Left ventricle myocardium inferior (tissue), 1 donor: ENCODE measurements at regions not wholly inside any gene's neighbourhood (a gene's known extent, or its start where the extent isn't known, plus 50 kb on each side); places are given as distances from the start of the nearest gene placed in this dataset.

Experiments
- DNase-seq: peaks from one replicate; pipeline ENCODE4 v3.0.0-alpha.2; 2020
- H3K27ac ChIP-seq: fragments of 200-600 bp; replicated peaks from 2 replicates; pipeline ENCODE4 v1.8.0; 2021
- H3K27me3 ChIP-seq: fragments of 200-600 bp; 2 replicates; pipeline ENCODE4 v1.8.0; 2021; ENCODE audit warnings: low read depth
- H3K36me3 ChIP-seq: fragments of 200-600 bp; 2 replicates; pipeline ENCODE4 v1.8.0; 2021
- H3K4me1 ChIP-seq: fragments of 200-600 bp; 2 replicates; pipeline ENCODE4 v1.8.0; 2021
- H3K4me3 ChIP-seq: fragments of 200-600 bp; 2 replicates; pipeline ENCODE4 v1.8.0; 2021; ENCODE audit warnings: mild to moderate bottlenecking, moderate library complexity
- H3K9me3 ChIP-seq: fragments of 200-600 bp; replicated peaks from 2 replicates; pipeline ENCODE4 v1.8.0; 2021
- CTCF ChIP-seq: fragments of 200-600 bp; IDR thresholded peaks from 2 replicates; pipeline ENCODE4 v1.8.0; 2021; ENCODE audit warnings: antibody characterized with exemption, mild to moderate bottlenecking, borderline replicate concordance
- intact Hi-C: fragments of 100-400 bp; cut with micrococcal nuclease; formaldehyde crosslinking; loops from one replicate; pipeline ENCODE4 v1.11.0; 2022
- donor health status: DM: no; HTN: yes; CAD: no; lungs with severe emphysema.

- intact Hi-C loops = no loop called here
- no peak overlapping the region for H3K4me3 ChIP-seq
- no peaks in the 10 kb centered on the region for H3K36me3 ChIP-seq
- H3K9me3 ChIP-seq = no peaks in the 10 kb centered on the region
- H3K4me1 ChIP-seq = no peaks in the 10 kb centered on the region
- H3K27me3 ChIP-seq = no peaks in the 10 kb centered on the region
- no peak for DNase-seq
- no peak overlapping the region for H3K27ac ChIP-seq
- TF ChIP-seq CTCF = no peak
Measured at GRCh38 chr6:119524410-119524809, 174.8 kb upstream of the MAN1A1 start.

DNA sequence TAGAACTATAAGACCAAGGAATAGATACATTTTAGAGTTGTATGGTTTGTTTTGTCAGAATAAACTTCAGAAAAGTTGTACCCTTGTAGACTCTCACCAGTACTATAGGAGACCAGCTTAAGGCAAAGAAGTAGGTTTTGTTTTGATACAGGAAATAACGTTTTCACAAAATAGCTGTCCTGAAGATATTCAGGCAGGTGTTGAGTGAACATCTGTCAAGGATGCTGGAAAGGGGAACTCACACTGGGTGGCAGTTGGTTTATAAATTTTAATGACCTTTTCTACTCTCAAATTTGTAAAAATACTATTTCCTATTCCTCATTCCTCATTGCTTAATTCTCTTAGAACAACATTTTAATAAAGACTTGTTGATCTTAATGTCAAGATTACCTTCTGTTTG, 174.0 kb upstream of the MAN1A1 start:
- DNase-seq = no peak
- TF ChIP-seq CTCF = no peak
- Histone ChIP-seq H3K27ac (no peak overlapping the region), H3K4me3 (no peak overlapping the region), H3K4me1 (no peaks in the 10 kb centered on the region), H3K36me3 (no peaks in the 10 kb centered on the region), H3K9me3 (no peaks in the 10 kb centered on the region), H3K27me3 (no peaks in the 10 kb centered on the region)
- intact Hi-C loops = no loop called here

GRCh38 chr6:119521251-119521650, 171.7 kb upstream of the MAN1A1 start:
- Histone ChIP-seq H3K27ac (no peak overlapping the region), H3K9me3 (no peaks in the 10 kb centered on the region), H3K36me3 (no peaks in the 10 kb centered on the region), H3K4me1 (no peaks in the 10 kb centered on the region), H3K27me3 (no peaks in the 10 kb centered on the region), H3K4me3 (no peak overlapping the region)
- DNase-seq = no peak
- TF ChIP-seq CTCF = no peak
- intact Hi-C loops = no loop called here

DNA sequence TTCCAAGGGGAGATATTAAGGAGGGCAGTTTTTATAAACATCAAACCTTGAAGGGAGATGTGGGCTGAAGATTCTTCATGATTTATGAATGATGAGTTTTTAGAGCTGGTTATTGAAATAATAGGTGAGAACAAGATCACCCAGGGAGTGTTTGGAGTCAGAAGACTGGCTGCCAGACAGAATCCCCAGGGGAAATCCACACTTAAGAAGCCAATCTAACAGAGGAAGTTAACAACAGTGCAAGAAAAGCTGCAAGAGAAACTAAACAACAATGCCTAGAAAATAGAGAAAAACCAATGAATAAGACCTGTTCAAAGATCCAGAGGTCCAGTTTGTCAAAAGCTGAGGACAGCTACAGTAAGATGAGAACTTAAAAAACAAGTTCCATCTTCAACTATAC, 167.9 kb upstream of the MAN1A1 start:
- no peak for DNase-seq
- intact Hi-C loops = no loop called here
- TF ChIP-seq CTCF = no peak
- H3K9me3 ChIP-seq = no peaks in the 10 kb centered on the region
- no peaks in the 10 kb centered on the region for H3K4me1 ChIP-seq
- H3K27me3 ChIP-seq = no peaks in the 10 kb centered on the region
- no peaks in the 10 kb centered on the region for H3K36me3 ChIP-seq
- H3K27ac ChIP-seq = no peak overlapping the region
- no peak overlapping the region for H3K4me3 ChIP-seq

DNA sequence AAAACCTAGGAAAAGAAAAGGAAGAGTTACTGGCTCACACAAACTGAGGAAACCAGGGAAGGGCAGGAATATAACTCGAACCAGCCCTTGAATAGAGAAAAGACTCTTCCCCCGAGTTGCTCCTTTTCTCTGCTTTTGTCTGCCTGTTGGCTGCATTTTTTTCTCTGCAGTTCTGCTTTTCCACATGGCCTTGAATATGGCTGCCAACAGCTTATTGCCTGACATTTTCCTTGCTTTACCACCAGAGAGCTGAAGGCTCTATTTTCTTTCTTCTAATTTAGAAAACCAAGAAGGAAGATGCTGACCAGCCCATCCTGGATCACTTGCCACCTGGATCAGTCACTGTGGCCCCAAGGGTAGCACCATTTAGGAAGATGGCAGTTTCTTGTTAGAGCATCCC, 164.8 kb upstream of the MAN1A1 start:
- no peaks in the 10 kb centered on the region for H3K36me3 ChIP-seq
- H3K27ac ChIP-seq = no peak overlapping the region
- DNase-seq = no peak
- H3K4me3 ChIP-seq = no peak overlapping the region
- intact Hi-C loops = no loop called here
- H3K4me1 ChIP-seq = no peaks in the 10 kb centered on the region
- no peak for TF ChIP-seq CTCF
- no peaks in the 10 kb centered on the region for H3K27me3 ChIP-seq
- no peaks in the 10 kb centered on the region for H3K9me3 ChIP-seq

DNA sequence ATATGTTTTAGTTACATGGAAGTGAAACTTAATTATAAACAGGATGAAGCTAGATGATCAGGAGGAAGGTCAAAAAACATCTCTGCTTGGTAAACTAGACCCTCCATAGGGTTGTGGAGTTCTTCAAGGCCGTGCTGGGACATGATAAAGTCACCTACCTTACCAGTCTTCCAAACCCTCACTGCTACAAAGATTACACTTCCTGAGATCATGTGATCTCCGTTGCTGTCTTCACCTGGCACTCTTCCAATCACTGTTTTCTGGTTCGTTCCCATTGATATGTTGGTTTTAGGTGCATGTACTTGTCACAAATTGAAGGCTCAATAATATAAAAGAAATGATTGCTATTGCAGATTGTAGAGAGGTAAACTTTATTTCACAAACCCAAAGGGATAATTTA, 161.5 kb upstream of the MAN1A1 start:
- no peaks in the 10 kb centered on the region for H3K36me3 ChIP-seq
- intact Hi-C loops = no loop called here
- H3K27me3 ChIP-seq = no peaks in the 10 kb centered on the region
- H3K4me3 ChIP-seq = no peak overlapping the region
- no peak overlapping the region for H3K27ac ChIP-seq
- no peak for TF ChIP-seq CTCF
- H3K9me3 ChIP-seq = no peaks in the 10 kb centered on the region
- no peaks in the 10 kb centered on the region for H3K4me1 ChIP-seq
- no peak for DNase-seq
